Tibial nerve (tissue), 3 donors: ENCODE measurements at regions not wholly inside any gene's neighbourhood (a gene's known extent, or its start where the extent isn't known, plus 50 kb on each side); places are given as distances from the start of the nearest gene placed in this dataset.

ENCODE experiments used
- POLR2A ChIP-seq, 2 donors: fragments of 450-650 bp; IDR thresholded peaks; one replicate each; pipeline ENCODE4 v1.6.1; 2017; ENCODE audit warnings: antibody characterized with exemption in 2 of 2, mild to moderate bottlenecking in 2 of 2, moderate library complexity in 2 of 2
- TF ChIP-seq, protein P1 (sequence below), 5 experiments: fragments of 200-600 bp in 3 of 5; fragments of 450-650 bp in 2 of 5; sonication (generic) in 3 of 5; IDR thresholded peaks; one replicate each; pipeline ENCODE4 v1.5.1; 2016 to 2019; ENCODE audit warnings: antibody characterized with exemption in 5 of 5, mild to moderate bottlenecking in 3 of 5, moderate library complexity in 2 of 5

DNA sequence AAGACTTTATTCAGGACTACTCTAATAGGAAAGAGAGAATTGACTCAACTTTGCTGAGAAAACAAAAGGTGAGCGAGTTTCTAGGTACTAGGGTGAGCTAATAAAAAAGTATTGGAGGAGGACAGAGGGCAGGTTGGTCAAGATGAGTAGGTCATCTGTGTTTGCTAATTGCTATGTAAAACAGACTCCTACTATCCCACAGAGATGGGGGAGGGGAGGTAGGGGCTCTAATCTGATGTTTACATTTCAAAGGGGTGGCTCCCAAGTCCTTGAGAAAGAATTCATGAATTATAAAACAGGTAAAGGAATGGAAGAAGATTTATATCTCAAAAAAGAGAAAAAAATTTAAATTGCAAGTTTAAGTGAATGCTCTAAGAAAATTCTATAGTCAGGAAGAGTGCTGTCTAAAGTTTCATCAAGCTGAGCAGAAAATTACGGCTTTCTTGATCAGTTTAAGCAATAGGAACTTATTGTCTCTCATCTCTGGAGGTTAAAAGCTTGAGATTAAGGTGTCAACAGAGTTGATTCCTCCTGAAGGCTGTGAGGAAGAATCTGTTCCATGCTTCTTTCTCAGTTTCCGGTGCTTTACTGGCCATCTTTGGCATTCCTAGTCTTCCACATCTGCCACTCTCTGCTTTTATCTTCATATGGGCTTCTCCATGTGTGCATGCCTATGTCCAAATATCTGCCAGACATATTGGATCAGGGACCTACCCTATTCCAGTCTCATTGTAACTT, 790.3 kb downstream of the SLITRK5 start:
- TF ChIP-seq, protein P1, sequence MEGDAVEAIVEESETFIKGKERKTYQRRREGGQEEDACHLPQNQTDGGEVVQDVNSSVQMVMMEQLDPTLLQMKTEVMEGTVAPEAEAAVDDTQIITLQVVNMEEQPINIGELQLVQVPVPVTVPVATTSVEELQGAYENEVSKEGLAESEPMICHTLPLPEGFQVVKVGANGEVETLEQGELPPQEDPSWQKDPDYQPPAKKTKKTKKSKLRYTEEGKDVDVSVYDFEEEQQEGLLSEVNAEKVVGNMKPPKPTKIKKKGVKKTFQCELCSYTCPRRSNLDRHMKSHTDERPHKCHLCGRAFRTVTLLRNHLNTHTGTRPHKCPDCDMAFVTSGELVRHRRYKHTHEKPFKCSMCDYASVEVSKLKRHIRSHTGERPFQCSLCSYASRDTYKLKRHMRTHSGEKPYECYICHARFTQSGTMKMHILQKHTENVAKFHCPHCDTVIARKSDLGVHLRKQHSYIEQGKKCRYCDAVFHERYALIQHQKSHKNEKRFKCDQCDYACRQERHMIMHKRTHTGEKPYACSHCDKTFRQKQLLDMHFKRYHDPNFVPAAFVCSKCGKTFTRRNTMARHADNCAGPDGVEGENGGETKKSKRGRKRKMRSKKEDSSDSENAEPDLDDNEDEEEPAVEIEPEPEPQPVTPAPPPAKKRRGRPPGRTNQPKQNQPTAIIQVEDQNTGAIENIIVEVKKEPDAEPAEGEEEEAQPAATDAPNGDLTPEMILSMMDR (IDR thresholded peaks at IDR 0.05) = no peak
- TF ChIP-seq POLR2A (IDR thresholded peaks at IDR 0.05) = no peak
